NCI-H82 treated with DMSO at 0.1 percent for 48 hours (cell line): ENCODE measurements at regions not wholly inside any gene's neighbourhood (a gene's known extent, or its start where the extent isn't known, plus 50 kb on each side); places are given as distances from the start of the nearest gene placed in this dataset.

Experiments used
- DNase-seq: peaks from one replicate; lab custom pipeline; 2025; ENCODE audit not compliant: unreplicated experiment; lab: John Stamatoyannopoulos, UW

- no peak for DNase-seq
Measured at GRCh38 chr10:128221117-128221516, 94.9 kb upstream of the MKI67 start.

GRCh38 chr10:128221807-128222206 lies 95.6 kb upstream of the MKI67 start:
- no peak for DNase-seq

- no peak for DNase-seq
Measured at GRCh38 chr10:128222332-128222849, 96.2 kb upstream of the MKI67 start.

DNA sequence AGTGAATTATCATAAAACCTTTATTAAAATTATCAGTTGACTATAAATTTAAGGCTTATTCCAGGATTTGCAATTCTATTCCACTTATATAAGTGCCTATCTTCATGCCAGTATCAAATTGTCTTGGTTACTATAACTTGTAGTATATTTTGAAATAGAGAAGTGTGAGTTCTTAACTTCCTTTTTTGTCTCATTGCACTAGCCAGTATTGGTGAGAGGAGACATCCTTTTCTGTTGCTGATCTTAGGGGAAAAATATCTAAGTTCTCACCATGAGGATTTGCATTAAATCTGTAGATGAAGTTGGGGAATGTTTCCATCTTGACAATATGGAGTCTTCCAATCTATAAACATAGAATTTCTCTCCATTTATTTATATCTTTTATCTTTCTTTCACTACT lies 104.2 kb upstream of the MKI67 start:
- DNase-seq: no peak

- DNase-seq: no peak
Measured at GRCh38 chr10:128233422-128233821, 107.2 kb upstream of the MKI67 start.

- no peak for DNase-seq
Measured at GRCh38 chr10:128237710-128238109, 111.5 kb upstream of the MKI67 start.

- no peak for DNase-seq
Measured at GRCh38 chr10:128241023-128241422, 114.8 kb upstream of the MKI67 start.

DNA sequence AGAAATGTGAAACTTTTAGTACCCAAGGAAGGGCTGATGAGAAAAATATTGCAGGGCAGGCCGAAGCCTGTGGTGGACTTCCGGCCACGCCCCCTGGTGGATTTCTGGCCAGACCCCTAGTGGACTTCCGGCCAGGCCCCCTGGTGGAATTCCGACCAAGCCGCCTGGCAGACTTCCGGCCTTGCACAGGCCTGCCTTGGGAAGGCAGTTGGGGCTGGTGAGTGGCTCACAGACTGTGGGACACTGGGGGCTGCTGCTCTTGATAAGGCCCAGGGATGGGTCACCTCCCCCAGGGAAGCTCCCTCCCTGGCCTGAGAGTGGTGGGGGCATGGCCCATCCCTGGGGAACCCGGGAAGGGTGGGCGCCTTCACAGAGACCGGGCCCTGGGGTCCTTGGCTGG lies 116.4 kb upstream of the MKI67 start:
- DNase-seq: no peak

DNA sequence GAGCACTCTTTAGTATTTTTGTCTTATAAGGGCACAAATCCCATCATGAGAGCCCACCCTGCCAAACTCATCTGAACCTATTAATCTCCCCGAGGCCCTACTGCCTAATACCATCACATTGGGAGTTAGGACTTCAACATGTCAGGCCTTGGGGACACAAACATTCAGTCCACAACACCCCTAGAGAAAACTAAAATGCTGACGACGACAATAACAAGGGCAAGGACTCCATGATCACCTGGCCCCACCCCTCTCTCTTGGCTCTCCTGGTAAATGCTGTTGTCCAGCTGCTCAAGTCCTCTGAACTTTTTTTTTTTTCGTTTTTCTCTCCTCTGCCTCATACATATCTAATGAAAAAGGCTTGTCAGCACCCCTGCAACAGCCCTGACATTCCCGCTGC lies 118.8 kb upstream of the MKI67 start:
- no peak for DNase-seq

- DNase-seq: no peak
Measured at GRCh38 chr10:128247576-128247975, 121.4 kb upstream of the MKI67 start.

GRCh38 chr10:128254476-128254875 lies 128.3 kb upstream of the MKI67 start:
- DNase-seq: no peak

DNA sequence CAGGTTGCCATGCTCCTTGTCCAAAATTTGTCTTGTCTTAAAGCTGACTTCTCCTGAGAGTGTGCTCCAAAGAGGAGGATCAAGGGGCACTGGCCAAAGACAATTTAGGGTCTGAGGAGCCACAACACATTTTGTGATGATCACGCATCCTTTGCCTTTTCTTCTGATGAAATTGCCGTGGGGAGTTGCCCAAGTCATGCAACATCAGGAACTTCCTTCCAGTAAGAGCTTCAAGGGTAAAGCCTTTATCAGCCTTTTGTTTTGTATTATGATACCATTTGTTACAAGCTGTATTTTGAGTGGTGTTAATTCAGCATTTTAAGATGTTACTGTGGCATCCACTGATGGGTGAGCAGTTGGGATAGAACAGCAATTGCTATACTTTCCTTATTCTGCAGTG lies 131.2 kb upstream of the MKI67 start:
- DNase-seq: no peak

DNA sequence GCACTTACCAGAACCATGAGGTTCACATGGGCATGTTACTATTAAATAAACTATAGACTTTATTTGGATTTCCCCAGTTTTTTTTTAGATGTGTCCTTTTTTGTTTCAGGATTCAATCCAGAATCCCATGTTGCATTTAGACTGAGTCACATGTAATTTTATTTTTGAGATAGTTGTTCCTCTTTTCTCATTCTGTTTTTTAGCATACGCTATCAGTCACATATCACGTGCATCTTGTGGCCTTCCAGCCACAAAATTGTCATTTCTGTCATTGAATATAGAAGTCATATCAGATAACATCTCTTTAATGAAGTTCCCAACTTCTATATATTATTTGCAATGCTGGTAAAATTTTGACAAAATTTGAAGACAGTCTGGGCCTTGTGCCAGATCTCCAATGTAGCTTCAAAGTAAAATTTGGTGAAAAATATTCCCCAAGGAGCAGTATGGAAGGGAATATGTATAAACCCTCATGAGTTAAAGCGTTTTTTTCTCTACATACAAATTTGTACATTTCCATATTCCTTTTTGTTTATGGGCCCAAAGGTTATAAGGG lies 132.3 kb upstream of the MKI67 start:
- DNase-seq: no peak

DNA sequence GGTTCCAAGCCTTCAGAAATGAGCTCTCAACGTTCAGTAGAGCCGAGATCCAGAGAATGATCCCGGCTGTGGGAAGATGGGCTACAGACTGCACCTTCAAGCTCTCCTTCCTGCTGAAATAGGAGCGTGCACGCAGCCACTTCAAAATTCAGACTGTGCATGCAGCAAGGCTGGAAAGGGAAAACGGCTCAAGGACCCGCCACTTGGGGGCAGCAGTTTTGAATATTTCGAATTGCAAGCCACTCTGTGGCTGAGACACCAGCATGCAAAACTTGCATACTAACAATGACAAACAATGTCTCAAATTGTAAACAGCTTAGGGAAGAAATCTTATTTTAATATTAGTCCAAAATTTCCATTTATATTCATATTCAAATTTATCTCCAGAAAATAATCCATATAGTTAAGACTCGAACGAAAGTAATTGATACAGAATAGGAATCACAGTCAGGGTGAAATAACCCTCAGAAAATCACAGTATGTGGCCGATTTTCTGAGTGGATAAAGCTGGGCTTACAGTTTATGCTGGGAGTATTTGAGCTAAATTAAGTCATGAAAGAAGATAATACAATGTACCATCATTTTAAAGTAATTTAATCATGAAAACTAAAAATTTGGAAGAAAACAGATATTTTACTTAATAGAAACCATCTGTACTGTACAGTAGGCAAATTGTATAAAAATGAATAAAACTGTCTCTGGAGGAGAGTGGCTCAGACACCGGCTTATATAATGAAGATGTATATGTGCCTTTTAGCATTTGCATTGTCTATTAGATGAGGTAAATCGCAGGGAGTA lies 137.9 kb upstream of the MKI67 start:
- DNase-seq: peak; percentile 5

- DNase-seq: no peak
Measured at GRCh38 chr10:128265596-128265995, 139.4 kb upstream of the MKI67 start.

DNA sequence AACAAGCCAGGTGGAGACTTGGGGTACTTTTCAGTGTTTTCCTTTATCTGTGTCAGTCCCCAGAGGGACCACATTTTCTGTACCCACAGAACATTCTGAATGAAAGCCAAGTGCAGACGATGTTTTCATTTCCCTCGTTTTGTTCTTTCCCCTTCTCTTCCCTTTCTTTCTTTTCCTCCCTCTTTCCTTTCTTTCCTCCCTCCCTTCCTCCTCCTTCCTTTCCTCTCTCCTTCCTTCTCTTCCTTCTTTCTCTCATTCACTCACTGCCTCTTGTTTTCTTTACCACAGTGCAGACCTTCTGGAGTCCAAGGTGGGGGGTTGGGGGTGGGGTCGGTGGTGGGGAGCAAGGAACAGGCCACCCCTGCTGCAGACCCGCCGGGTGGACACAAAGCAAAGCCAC lies 141.4 kb upstream of the MKI67 start:
- DNase-seq: no peak

DNA sequence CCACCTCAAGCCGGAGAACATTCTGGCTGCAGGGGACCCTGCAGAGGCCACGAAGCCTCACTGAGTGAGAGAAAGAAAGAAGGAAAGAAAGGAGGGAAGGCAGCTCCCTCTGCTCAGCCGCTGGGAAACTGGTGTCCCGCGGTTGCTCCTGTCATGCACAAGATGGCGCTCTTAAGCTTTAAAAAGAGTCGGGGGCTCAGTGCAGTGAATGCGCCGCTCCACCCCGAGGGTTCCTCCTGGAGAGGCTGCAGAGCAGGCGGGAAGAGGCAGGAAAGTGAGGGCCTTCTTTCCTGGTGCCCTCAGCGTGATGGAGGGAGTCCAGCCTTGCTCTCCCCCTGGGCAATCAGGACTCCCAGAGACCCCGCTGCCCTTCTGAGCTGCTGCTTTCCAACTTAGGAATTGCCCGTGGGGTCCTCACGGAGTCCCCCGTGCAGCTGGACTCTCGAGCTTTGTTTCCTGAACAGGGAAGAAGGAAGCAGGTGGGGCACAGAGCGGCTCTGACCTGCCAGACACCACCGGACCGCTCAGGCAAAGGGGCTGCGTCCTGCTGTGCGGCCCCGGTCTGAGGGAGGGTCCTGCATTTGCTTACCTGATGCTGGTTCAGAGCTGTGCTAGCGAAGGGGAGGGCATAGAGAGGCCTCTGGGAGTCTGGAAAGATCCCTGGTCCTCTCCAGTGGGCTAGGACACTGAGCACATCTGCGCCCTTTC lies 141.9 kb upstream of the MKI67 start:
- DNase-seq: no peak

- DNase-seq: no peak
Measured at GRCh38 chr10:128274938-128275337, 148.7 kb upstream of the MKI67 start.

- no peak for DNase-seq
Measured at GRCh38 chr10:128275388-128276177, 149.4 kb upstream of the MKI67 start.

DNA sequence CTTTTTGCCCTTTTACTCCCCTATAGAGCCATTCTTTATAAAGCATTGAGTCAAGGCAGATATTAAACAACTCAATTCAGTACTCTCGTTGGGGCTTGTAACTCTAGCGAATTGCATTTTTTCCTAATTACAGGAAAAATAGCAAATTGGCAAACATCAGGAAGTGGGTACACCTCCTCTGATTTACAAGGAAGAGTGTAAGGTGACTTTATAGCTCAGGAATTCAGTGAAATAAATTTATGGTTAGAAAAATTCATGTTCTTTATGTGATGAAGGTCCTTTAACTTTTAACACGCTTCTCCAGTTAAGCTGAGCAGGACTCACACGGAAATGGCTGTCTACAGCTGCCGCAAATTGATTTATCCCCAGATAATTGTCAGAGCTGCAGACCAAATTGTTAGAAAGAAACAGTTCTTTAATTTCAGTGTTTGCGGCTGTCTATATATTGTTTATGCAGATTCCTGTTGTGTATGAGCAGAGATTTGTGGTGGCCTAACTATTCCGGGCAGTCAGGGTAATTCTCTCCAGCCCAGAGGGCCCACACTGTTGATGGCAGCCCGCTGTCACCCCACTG lies 151.1 kb upstream of the MKI67 start:
- DNase-seq: no peak

GRCh38 chr10:128278362-128278761 lies 152.1 kb upstream of the MKI67 start:
- no peak for DNase-seq
